ENCODE measurements at regions not wholly inside any gene's neighbourhood (a gene's known extent, or its start where the extent isn't known, plus 50 kb on each side); places are given as distances from the start of the nearest gene placed in this dataset.
"Not testable (repeated sequence)": the region's sequence is repeated elsewhere in the genome, so short reads cannot be mapped to it uniquely, and the experiment has no call there.

- DNase-seq, result no peak
Observed at GRCh38 chr2:118604371-118604770, 243.1 kb downstream of the EN1 start.

- DNase-seq, result no peak
Observed at GRCh38 chr2:118599141-118599540, 248.3 kb downstream of the EN1 start.

GRCh38 chr2:118596620-118597019 is 250.8 kb downstream of the EN1 start:
- no peak for DNase-seq

- no peak for DNase-seq
Observed at GRCh38 chr2:118593257-118593656, 254.2 kb downstream of the EN1 start.

DNA sequence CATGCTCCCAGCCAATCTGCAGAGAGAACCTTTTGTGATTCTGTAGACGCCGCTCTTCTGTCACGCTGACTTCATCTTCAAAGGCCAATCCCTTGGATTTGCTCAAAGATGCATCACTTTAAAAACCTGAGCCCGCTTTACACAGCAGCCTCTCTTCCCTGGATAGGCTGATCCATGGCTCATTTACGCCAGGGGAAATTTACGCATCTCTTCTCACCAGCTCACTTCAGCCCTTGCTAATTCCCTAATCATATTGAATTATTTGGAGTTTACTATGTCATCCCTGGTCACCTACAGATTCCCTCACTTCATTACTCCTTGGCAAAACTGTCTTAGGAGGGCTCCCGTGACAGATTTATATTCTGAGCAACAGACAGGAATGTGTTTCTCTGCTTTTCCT is 256.2 kb downstream of the EN1 start:
- no peak for DNase-seq

GRCh38 chr2:118589721-118590120 is 257.7 kb downstream of the EN1 start:
- DNase-seq, result no peak

DNA sequence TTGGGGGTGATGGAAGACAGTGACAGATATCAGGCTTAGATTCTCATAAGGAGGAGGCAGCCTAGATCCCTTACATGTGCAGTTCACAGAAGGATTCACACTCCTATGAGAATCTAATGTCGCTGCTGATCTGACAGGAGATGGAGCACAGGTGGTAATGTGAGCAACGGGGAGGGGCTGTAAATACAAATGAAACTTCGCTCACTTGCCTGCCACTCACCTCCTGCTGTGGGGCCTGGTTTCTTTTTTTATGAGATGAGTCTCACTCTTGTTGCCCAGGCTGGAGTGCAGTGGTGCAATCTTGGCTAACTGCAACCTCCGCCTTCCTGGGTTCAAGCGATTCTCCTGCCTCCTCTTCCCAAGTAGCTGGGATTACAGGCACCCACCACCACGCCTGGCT is 258.6 kb downstream of the EN1 start:
- DNase-seq, result no peak

DNA sequence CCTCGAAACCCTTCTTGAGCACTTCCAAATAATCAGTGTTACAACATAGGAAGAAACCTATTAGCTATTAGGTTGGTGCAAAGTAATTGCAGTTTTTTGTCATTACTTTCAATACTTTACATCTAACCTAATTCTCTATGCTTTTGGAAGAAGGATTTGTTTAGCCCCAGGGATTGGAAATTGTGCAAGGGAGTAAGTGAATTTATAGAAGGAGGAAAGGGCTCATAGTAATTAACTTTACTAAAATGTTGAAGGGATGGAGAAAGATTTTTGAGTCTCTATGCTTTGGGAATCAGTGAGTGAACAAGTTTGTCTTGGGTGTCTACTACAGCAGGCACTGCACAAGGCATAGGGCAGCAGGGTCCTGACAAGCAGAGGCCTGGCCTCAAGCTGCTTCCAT is 261.1 kb downstream of the EN1 start:
- DNase-seq, result no peak

DNA sequence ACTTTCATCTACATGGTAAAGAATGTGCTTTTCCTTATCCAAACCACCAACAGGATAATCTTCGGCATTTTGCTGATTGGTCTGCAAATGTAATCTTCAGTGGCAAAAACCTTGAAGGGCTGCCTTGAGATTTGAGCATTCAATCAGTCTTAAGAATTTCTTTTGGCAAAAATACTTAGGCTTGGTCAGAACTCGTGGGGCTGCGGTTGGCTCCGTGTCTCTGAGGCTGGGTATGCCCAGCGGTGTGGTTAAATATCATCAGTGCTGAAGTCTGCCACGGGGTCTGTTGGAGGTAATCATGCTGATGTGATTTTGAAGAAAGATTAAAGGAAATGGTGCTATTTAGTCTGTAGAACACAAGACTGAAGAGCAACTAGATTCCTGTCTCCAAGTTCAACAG is 262.6 kb downstream of the EN1 start:
- no peak for DNase-seq

GRCh38 chr2:118584062-118584749 is 263.2 kb downstream of the EN1 start:
- no peak for DNase-seq

- no peak for DNase-seq
Observed at GRCh38 chr2:118582058-118582457, 265.4 kb downstream of the EN1 start.

DNA sequence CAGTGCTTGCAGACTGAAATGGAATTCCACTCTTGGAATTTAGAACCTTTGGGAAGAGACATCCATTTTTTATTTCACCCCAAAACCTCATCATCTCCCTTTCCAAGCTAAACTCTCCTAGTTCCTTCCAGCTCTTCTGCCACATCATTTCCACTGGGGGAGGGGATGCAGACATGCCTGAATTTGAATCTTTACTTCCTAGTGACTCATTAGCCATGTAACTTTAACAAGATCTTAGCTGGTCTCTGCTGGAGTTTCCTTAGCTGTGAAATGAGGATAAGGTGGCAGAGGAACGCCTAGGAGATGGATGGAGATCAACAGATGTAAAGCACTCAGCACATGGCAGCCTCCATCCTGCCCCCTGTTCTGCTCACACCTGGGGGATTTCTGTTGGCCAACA is 266.8 kb downstream of the EN1 start:
- no peak for DNase-seq

DNA sequence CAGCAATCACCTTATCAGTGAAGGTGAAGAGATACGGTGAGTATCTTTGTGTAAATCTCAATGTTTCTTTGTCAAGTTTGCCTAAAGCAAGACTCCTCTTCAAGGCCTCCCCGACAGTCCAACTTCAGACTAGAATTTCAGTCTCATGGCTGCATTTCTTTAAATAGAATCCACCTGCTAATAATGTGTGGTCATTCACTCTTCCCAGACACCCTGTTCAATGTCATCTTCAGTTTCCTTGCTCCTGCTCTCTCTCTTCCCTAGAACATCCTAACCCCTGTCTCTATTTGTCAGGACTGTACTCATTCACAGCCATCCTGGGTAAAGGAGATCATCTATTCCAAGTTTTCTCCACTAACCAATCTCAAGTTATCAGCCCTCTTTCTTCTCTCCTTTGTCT is 267.3 kb downstream of the EN1 start:
- DNase-seq, result no peak

GRCh38 chr2:118577202-118577601 is 270.2 kb downstream of the EN1 start:
- no peak for DNase-seq

GRCh38 chr2:118576109-118576855 is 271.2 kb downstream of the EN1 start:
- DNase-seq, result no peak

DNA sequence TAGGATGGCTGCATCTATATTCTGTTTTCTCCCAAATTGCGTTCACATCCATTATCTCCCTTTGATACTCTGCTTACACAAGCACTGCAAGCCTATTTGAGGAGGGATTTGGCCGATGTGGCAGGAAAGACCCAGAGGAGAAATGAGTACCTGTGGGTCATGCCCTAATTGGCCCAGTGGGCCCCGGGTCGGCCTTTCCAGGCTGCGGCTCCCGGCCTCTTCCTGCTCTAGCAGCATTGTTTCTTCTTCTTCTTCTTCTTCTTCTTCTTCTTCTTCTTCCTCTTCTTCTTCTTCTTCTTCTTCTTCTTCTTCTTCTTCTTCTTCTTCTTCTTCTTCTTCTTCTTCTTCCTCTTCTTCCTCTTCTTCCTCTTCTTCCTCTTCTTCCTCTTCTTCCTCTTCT is 275.1 kb downstream of the EN1 start:
- DNase-seq, result not testable (repeated sequence)

DNA sequence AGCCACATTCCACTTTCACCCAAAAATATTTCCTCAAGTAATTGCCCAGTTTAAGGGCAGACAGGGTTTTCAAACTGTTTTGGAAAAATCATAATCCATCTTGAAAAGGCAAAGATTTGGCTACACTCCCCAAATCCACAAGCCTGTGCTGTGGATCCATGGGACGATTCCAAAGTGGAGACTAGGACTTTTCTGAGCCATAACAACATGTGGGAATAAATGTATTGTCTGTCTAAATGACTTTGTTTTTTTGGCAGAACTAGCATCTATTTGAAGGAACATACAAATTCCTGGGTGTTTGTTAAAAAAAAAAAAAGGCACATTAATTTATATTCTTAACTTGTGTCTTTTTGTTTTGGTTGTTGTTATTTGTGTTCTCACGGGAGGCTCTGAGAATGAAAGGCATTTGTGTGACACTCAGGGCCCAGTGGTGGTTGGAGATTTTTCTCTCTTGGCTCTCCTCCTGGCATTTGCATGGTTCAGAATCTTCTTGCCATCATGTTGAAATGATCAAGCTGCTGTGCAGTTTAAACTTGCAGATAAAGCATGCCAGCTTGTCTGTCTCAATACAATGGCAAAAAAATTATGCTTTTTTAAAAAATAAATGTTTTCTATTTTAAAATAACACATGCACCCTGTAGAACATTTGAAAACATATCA is 277.4 kb downstream of the EN1 start:
- DNase-seq, result no peak

- no peak for DNase-seq
Observed at GRCh38 chr2:118568700-118569099, 278.7 kb downstream of the EN1 start.

DNA sequence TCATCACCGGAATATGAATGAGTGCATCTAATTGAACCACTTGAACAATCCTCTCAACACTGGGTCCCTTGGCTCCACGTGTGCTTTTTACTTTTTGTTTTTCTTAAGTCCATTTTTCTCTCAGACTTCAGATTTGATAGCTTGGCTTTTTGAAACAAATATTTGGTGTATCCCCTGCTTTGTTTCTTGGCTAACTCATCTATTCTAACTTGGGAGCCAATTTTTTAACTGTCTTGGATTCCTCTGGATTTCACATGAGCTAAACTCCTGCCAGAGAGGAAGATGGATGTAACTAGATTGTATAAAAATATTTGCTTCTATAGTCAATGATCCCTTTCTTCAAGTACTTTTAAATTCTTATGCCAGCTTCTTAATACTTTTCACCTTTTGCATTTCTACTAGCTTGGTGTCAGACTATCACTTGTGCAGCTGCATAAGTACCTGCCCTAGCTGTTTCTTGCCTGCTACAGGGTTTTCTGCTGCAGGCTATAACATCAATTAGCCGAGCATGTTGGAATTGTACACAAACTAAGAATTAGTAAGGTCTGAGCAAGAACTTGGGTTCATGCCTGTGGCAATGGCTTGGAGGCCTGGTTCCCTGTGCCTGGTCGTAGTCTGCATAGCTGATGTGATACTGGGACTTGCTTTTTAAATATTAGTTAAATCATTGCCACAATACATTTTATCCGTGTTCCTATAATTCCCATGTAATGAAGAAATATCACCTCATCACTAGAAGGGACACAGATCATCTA is 281.5 kb downstream of the EN1 start:
- no peak for DNase-seq

- no peak for DNase-seq
Observed at GRCh38 chr2:118565301-118565700, 282.1 kb downstream of the EN1 start.

DNA sequence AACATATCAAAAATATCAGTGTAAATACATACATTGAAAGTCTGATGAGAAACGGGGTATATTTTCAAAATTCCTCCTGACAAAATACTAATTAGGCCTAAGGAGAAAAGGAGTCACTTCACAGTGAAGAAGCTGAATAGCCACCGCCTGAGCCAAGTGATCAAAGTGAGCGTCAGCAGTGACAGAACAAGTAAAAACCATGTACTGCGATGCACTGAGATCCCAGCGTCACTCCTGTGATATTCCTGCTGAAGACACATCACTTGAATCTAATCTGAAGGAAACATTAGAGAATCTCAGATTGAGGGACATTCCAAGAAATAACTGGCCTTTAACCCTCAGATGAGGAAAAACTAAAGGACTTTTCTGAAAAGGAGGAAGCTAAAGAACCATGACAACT is 285.3 kb downstream of the EN1 start:
- no peak for DNase-seq

DNA sequence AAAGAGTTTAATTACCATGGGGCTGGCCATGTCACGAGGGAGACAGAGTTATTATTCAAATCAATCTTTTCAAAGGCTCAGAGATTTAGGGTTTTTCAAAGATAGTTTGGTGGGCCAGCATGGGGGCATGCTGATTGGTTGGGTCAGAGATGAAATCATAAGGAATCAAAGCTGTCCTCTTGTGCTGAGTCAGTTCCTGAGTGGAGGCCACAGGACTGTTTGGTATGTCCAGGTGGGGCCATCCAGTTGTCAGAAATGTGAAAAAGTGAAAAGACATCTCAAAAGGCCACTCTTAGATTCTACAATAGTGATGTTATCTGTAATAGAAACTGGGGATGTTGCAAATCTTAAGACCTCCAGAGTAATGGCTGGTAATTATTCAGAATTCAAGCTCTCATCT is 288.6 kb downstream of the EN1 start:
- DNase-seq, result no peak

DNA sequence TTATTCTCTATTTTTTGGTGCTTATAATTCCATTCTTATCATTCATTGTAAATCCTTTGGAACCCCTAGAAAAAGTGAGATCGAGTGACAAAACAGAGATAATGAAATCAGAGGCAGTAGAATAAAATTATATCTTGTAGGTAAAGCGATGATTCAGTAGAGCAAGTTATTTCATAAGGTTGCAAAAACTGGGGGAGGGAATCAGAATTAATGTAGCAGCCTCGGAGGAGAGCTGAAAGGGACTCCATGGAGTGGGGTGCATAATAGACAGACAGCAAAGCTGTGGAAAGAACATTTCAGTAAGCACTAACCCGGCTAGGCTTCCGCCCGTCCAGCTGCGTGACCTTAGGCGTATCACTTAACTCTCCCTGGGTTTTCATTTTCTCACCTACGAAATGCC is 289.7 kb downstream of the EN1 start:
- no peak for DNase-seq

GRCh38 chr2:118557016-118557415 is 290.4 kb downstream of the EN1 start:
- DNase-seq, result no peak
